Uterus (tissue), 2 donors: ENCODE measurements at regions not wholly inside any gene's neighbourhood (a gene's known extent, or its start where the extent isn't known, plus 50 kb on each side); places are given as distances from the start of the nearest gene placed in this dataset.

Experiments
- POLR2A ChIP-seq, 2 donors: fragments of 450-650 bp; IDR thresholded peaks; one replicate each; pipeline ENCODE4 v1.6.1; 2016; ENCODE audit warnings: antibody characterized with exemption in 2 of 2, mild to moderate bottlenecking in 1 of 2, moderate library complexity in 1 of 2
- TF ChIP-seq, protein P1 (sequence below), 4 experiments: fragments of 200-600 bp in 2 of 4; fragments of 450-650 bp in 2 of 4; sonication (generic) in 2 of 4; IDR thresholded peaks; one replicate each; pipeline ENCODE4 v1.5.1; 2016 to 2019; ENCODE audit warnings: antibody characterized with exemption in 4 of 4, mild to moderate bottlenecking in 2 of 4, moderate library complexity in 1 of 4

DNA sequence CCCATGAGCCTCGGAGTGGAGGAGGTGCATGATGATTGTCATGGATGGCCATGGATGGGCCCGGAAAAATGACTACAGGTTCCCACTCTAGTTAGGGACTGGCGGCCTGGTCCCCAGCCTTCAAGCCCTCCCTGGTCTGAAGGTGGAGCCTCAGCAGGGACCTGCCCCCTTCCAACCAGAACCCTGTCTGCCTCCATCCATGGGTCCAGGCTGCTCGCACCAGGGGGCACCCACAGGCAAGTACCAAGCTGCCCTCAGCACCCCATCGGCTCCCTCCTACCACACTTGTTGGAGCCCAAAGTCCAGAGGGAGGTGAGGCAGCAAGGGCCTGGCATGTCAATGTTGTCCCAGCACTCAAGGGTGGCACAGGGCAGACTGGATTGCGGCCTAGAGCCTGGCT lies 2468.6 kb downstream of the PCDH7 start:
- TF ChIP-seq, protein P1, sequence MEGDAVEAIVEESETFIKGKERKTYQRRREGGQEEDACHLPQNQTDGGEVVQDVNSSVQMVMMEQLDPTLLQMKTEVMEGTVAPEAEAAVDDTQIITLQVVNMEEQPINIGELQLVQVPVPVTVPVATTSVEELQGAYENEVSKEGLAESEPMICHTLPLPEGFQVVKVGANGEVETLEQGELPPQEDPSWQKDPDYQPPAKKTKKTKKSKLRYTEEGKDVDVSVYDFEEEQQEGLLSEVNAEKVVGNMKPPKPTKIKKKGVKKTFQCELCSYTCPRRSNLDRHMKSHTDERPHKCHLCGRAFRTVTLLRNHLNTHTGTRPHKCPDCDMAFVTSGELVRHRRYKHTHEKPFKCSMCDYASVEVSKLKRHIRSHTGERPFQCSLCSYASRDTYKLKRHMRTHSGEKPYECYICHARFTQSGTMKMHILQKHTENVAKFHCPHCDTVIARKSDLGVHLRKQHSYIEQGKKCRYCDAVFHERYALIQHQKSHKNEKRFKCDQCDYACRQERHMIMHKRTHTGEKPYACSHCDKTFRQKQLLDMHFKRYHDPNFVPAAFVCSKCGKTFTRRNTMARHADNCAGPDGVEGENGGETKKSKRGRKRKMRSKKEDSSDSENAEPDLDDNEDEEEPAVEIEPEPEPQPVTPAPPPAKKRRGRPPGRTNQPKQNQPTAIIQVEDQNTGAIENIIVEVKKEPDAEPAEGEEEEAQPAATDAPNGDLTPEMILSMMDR (IDR thresholded peaks at IDR 0.05), result no peak
- no peak for TF ChIP-seq POLR2A (IDR thresholded peaks at IDR 0.05)
